ENCODE measurements at regions not wholly inside any gene's neighbourhood (a gene's known extent, or its start where the extent isn't known, plus 50 kb on each side); places are given as distances from the start of the nearest gene placed in this dataset.

- 73% methylated on average over 4 of the region's 4 CpGs for WGBS, 2 donors
- Histone ChIP-seq H3K4me3 (no peak overlapping the region), H3K9me3 (no peaks in the 10 kb centered on the region), H3K27me3 (no peaks in the 10 kb centered on the region), H3K36me3 (no peaks in the 10 kb centered on the region), H3K4me1 (peaks cover 0 to 3% (median 0%) of the 10 kb centered on the region in 4 donors), H3K27ac (no peak overlapping the region)
- no peak for TF ChIP-seq POLR2A (IDR thresholded peaks at IDR 0.05)
- no peak for TF ChIP-seq EP300 (IDR thresholded peaks at IDR 0.05)
- TF ChIP-seq CTCF (IDR thresholded peaks at IDR 0.05): no peak
- no peak for DNase-seq (ENCODE audit: low spot score in 2 of 2)
Observed at GRCh38 chr6:105648276-105648675, 245.4 kb upstream of the PREP start.

GRCh38 chr6:105646391-105646867, 243.5 kb upstream of the PREP start:
- Histone ChIP-seq H3K9me3 (no peaks in the 10 kb centered on the region), H3K27ac (no peak overlapping the region), H3K36me3 (no peaks in the 10 kb centered on the region), H3K4me1 (peaks cover 0 to 3% (median 0%) of the 10 kb centered on the region in 4 donors), H3K4me3 (no peak overlapping the region), H3K27me3 (no peaks in the 10 kb centered on the region)
- 83 to 85% methylated on average over 5 of the region's 5 CpGs for WGBS, 2 donors
- TF ChIP-seq EP300 (IDR thresholded peaks at IDR 0.05): no peak
- no peak for DNase-seq (ENCODE audit: low spot score in 2 of 2)

GRCh38 chr6:105645958-105646357, 243.1 kb upstream of the PREP start:
- Histone ChIP-seq H3K4me1 (peaks cover 0 to 3% (median 0%) of the 10 kb centered on the region in 4 donors), H3K9me3 (no peaks in the 10 kb centered on the region), H3K27ac (no peak overlapping the region), H3K27me3 (no peaks in the 10 kb centered on the region), H3K36me3 (no peaks in the 10 kb centered on the region), H3K4me3 (no peak overlapping the region)
- TF ChIP-seq CTCF (IDR thresholded peaks at IDR 0.05) (no peak), EP300 (IDR thresholded peaks at IDR 0.05) (no peak), POLR2A (IDR thresholded peaks at IDR 0.05) (no peak)
- 71 to 79% methylated on average over 3 of the region's 3 CpGs for WGBS, 2 donors
- DNase-seq (ENCODE audit: low spot score in 2 of 2): no peak

GRCh38 chr6:105645156-105645555, 242.3 kb upstream of the PREP start:
- no peaks in the 10 kb centered on the region for H3K9me3 ChIP-seq
- H3K4me1 ChIP-seq: peaks cover 0 to 3% (median 0%) of the 10 kb centered on the region in 4 donors
- no peak for DNase-seq (ENCODE audit: low spot score in 2 of 2)
- no peak for TF ChIP-seq POLR2A (IDR thresholded peaks at IDR 0.05)
- TF ChIP-seq EP300 (IDR thresholded peaks at IDR 0.05): no peak
- no peak for TF ChIP-seq CTCF (IDR thresholded peaks at IDR 0.05)
- 30 to 56% methylated on average over 1 of the region's 1 CpG for WGBS, 2 donors
- H3K36me3 ChIP-seq: no peaks in the 10 kb centered on the region
- H3K27ac ChIP-seq: no peak overlapping the region
- H3K27me3 ChIP-seq: no peaks in the 10 kb centered on the region
- no peak overlapping the region for H3K4me3 ChIP-seq

- no peak overlapping the region for H3K27ac ChIP-seq
- peaks cover 0 to 3% (median 0%) of the 10 kb centered on the region in 4 donors for H3K4me1 ChIP-seq
- 75 to 88% methylated on average over 3 of the region's 3 CpGs for WGBS, 2 donors
Observed at GRCh38 chr6:105644691-105645090, 241.8 kb upstream of the PREP start.

More at GRCh38 chr6:105644691-105645090, 241.8 kb upstream of the PREP start:
- Histone ChIP-seq H3K4me3 (no peak overlapping the region), H3K27me3 (no peaks in the 10 kb centered on the region), H3K9me3 (no peaks in the 10 kb centered on the region), H3K36me3 (no peaks in the 10 kb centered on the region)
- TF ChIP-seq CTCF (IDR thresholded peaks at IDR 0.05) (no peak), EP300 (IDR thresholded peaks at IDR 0.05) (no peak), POLR2A (IDR thresholded peaks at IDR 0.05) (no peak)
- DNase-seq (ENCODE audit: low spot score in 2 of 2): no peak
